HG02759 (cell line): ENCODE measurements at regions not wholly inside any gene's neighbourhood (a gene's known extent, or its start where the extent isn't known, plus 50 kb on each side); places are given as distances from the start of the nearest gene placed in this dataset.

Source experiments
- ATAC-seq: cut with Tn5 transposase; IDR thresholded peaks from one replicate; pipeline ENCODE4 v1.9.1; 2021; ENCODE audit warnings: mild to moderate bottlenecking, moderate library complexity; ENCODE audit not compliant: unreplicated experiment

GRCh38 chr3:146854523-146854922 is 249.4 kb upstream of the PLSCR5 start:
- ATAC-seq, result no peak

- no peak for ATAC-seq
Measured at GRCh38 chr3:146851665-146852064, 246.5 kb upstream of the PLSCR5 start.

DNA sequence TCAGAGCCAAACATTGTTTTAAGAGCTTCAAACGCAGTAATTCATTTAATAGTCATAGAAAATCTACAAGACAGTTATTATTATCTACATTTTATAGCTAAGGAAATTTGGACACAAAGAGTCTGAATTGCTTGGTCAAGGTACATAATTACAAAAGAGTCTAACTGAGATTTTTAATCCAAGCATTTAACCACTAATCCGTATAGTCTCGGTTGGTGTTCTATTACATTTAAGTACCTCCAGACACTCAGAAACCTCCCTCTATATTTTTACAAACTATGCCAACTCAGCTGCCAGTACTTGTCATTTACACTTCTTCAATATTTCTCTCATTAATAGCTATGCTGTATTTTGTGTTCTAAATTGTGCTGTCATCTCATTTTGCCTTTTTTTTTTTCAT is 240.2 kb upstream of the PLSCR5 start:
- no peak for ATAC-seq

- ATAC-seq, result no peak
Measured at GRCh38 chr3:146843476-146843875, 238.3 kb upstream of the PLSCR5 start.

DNA sequence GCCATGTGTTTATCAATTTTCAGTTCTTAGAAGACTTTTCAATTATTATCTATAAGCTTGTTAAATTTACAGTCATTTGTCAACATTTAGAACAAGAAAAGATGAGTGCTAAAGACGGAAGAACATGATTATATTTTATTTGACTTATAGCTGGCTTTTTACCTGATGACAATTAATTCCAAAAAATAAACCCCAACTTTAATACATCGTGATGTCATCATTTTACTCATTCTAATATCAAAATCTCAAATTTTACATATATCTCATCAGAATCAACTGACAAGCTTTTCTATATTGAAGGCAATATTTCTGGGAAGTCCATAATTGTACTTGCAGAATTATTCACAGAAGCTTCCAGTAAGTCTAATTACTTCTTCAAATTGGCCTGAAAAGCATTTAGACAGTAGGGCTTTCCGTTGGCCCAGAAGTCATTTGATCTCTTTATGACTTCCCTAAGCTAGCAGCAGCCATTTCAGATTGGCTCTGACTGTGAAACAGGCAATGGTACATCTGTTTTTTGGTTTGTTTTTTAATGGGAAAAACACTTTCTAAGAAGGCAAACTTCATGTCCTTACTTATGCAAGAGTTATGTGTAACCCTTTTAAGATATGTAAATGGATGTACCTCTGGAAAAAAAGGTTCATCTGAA is 234.7 kb upstream of the PLSCR5 start:
- ATAC-seq, result no peak

DNA sequence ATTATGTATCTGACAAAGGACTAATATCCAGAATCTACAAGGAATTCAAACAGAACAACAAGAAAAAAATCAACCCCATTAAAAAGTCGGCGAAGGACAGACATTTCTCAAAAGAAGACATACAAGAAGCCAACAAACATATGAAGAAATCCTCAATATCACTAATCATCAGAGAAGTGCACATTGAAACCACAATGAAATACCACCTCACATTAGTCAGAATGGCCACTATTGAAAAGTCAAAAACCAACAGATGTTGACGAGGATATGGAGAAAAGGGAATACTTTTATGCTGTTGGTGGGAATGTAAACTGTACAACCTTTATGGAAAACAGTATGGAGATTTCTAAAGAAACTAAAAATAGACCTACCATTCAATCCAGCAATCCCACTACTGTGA is 233.1 kb upstream of the PLSCR5 start:
- no peak for ATAC-seq

DNA sequence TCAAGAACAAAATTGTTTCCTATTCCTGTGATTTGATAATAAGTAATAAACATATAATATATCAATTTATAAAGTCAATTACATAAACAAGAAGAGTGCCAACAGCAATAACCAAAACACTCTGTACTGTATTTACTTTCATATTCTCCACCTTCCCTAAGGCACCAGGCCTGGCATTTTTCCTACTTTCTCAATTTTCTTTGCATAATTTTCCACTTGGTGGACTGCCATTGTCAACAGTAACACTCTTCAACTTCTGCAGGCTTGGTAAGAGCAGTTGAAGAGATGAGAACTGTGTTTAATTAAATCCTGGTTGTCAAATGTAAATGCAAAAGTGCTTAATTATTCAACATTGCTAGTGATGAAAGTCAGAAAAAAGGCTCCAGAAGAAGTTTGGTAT is 229.8 kb upstream of the PLSCR5 start:
- no peak for ATAC-seq

DNA sequence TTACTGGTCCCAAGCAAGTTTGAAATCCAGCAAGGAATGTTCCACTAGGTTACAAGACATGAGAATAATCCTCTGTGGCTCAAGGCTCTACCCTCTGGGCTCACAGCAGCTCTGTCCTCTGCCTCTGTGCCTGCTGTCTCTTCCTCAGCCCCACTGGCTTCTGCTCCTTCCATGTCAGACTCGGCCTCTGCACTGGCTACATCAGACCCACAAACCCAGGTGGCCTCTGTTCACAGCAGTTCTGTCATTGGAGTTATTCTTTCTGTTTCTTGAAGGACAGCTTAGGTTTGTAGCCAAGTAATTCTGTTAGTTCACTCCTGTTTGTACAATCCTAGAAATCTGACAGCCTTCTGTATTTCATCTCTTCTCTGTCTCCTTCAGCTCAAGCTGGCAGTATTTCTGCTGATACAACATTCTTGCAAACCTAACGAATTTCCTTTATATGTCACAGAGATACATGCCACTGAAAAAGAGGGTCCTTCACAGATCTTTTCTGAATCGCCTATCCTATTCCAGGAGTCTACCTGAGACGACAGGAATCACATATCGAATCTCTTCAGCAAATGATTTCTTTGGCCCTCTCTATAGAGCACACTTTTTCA is 227.8 kb upstream of the PLSCR5 start:
- ATAC-seq, result no peak

DNA sequence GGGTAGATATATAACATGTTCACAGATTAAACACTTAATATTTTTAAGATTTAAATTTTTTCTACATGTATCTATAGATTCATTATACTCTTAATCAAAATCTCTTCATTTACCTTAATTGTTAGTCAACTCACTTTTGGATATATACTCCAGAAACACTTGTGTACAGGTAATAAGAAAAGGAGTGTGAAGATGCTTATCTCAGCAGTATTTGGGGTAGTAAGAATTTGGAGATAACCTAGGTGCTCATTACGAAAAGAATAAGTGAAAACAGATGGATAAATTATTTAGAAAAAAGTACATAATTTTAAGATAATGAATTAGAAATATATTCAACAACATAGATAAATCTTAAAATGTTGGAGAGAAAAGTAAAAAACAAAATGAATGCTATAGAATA is 226.5 kb upstream of the PLSCR5 start:
- ATAC-seq, result no peak

GRCh38 chr3:146830231-146830630 is 225.1 kb upstream of the PLSCR5 start:
- no peak for ATAC-seq

GRCh38 chr3:146827836-146828235 is 222.7 kb upstream of the PLSCR5 start:
- no peak for ATAC-seq

DNA sequence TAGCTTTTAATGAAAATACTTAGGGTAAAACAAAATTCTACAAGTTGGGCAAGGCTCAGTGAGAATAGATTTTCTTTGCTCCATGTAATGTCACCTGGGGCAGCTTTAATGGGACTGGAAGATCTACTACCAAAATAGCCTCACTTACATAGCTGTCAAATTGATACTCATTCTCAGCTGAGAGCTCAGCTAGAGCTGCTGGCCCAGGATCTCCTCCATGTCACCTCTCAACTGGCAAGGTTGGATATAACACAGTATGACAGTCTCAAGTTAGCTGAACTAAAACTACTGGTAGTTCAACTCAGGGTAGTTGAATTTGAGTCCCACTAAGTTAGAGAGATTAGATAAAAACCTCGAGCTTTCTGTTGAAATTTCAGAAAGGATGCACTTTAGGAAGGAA is 218.5 kb upstream of the PLSCR5 start:
- ATAC-seq, result no peak

DNA sequence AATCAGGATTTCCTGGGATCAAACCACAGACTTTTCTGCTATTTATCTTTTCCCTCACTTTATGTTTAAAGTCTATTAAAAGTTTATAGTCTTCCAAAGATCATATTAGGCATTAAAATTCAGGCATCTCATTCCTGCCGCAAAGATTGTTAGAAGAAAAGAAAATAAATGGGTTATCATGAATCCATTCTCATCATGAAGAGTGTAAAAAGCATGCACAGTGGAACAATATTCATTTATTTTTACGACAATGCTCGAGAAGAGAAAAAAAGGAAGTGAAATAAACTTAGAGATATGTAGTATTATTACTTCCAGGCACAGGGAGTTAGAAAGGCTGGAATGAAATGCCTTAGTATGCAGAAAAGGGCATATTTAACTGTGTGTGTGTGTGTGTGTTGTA is 213.7 kb upstream of the PLSCR5 start:
- ATAC-seq, result no peak

DNA sequence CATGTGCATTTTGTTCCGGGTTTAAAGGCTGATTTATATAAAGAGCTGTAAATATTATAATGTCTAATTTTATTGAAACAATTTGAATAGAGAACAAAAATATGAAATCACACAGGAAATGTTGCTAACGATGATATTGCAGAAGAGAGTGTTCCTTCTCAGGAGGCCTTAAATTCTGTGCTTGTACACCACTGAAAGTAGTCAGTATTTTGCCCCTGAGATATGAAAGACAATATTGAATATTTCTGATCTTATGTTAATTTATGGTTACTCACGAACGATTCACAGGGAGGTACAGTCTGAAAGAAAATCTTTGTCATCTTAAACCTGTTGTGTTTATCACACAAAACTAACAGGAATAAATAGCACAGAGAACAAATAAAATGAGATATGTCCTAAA is 213.2 kb upstream of the PLSCR5 start:
- no peak for ATAC-seq

DNA sequence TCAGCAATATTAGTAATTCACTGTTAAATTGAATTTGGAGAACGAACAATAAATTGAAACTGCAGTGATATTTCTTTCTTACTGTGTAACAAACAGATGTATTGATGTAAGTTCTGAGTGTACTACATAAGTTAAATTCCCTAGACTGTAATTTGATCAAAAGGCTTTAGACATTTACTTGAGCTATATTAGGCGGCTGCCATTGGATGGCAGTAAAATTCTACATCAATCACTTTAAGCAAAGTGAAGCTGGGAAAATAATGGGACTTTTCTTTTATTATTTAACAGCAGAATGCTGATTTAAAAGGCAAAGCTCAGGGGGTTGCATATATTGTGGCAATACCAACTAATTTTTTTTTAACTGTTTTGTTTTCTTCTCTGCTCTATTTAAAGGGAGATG is 212.6 kb upstream of the PLSCR5 start:
- ATAC-seq, result no peak

DNA sequence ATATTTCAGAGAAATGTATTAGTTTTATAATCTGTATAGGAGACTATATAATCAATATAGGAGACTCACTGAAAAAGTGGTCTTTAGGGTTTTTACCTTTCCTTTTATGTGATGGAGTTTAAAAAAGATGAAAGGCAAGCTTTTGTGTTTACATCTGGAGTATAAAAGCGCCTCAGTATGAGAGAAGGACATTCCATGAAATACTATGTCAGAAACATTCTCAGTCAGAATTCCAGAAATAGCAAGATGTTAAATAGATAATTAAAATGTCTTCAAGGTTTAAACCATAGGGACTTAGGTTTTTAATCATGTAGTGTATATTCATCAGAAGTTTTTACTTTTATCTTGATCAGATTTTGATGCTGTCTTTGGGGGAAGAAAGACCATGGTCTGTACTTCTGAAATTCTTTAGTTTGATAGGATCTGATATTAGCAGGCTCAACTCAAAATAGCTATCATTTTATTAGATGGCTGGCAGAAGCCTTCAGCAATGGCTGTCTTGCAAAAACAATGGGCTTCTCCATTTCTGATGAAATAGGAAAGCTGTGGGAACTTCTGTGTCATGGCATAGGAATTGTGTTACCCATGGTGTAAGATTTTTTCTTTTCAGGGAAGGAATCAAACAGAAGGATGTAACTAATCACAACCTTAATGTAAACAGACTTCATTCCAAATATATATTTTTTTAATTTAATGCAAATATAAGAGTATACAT is 209.6 kb upstream of the PLSCR5 start:
- ATAC-seq, result no peak

GRCh38 chr3:146813496-146813895 is 208.3 kb upstream of the PLSCR5 start:
- no peak for ATAC-seq

DNA sequence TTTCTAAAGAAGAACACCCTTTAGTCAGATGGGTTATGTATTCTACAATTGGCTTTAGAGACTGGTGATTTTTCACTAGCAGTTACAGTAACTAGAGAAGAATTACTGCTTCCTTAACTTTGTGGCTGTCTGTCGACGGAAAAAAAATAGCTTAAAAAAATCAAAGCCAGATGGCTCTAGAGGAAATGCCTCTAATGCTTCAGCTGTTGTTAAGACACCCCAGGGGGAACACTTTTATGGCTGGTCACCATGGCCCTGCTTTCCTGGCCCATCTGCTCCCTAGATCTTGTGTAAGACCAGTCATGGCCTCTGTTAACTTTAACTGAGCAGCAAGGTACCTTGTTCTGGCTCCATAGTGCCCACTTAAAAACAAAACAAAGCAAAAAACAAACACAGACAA is 198.6 kb upstream of the PLSCR5 start:
- no peak for ATAC-seq

DNA sequence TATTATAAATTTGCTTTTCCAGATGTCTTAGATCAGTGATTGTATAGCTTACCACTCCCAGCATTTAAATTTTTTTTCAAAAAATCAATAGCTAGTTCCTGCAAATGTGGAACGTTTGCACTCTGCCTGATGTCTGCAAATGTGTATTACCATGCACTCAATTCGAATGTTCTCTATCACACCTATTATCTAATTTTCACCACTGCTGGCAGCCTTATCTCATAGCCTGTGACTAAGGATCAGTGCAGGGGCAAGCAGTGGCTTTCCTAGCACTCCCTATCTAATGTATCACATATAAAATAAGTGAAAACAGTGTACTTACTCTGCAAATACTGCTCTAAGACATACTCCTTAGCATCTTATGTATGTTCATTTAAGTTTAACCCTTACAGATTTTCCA is 196.3 kb upstream of the PLSCR5 start:
- ATAC-seq, result no peak

- no peak for ATAC-seq
Measured at GRCh38 chr3:146800484-146800883, 195.3 kb upstream of the PLSCR5 start.

DNA sequence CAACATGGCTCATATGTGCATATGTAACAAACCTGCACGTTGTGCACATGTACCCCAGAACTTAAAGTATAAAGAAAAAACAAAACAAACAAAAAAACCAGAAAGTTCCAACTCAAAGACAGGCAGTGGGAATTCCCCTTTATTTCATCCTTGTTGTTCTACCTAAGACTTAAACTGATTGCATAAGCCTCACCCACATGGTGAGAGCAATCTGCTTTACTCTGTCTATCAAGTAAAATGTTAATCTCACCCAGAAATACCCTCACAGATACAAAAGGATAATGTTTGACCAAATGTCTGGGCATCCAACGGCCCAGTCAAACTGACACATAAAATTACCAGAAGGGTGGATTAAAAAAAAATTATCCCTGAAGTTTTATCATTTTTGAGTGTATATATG is 190.9 kb upstream of the PLSCR5 start:
- ATAC-seq, result no peak

DNA sequence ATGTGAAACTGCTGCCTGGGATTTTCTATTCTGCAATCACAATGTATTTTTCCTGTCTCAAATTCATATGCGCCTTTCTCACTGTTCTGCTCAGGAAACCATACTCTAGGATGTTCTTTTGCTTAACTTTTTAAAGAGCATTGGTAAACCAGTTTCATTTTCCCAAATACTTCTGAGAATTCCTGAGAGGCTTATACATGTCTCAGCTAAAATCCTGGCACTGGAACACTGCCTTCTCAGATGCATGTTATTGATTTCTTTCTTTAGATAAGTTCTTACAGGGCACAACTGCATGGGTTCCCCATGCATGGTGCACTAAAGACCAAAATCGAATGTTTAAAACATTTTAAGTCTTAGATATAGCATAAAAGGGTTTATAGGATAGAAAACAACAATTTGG is 178.3 kb upstream of the PLSCR5 start:
- no peak for ATAC-seq

DNA sequence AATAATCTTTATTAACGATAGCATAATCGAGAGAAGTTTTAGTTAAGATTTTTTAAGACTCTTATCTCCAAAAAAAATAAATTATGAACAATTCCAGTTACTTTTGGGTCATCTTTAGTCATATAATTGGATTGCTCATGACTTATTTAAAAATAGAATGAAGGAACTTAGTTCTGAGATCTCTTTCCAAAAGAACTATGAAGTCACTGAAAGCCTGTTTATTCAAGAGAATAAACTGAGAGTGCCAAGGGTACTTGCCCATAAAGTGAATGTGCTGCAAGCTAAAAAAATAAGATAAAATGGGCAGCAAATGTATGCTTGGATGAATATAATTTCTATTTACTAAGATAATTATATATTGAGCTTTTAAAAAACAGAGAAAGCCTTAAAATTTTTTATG is 176.5 kb upstream of the PLSCR5 start:
- no peak for ATAC-seq
